Endodermal cell (in vitro differentiated cells): ENCODE measurements at regions not wholly inside any gene's neighbourhood (a gene's known extent, or its start where the extent isn't known, plus 50 kb on each side); places are given as distances from the start of the nearest gene placed in this dataset.

Source experiments
- DNase-seq: peaks from one replicate; pipeline ENCODE4 v3.0.0-alpha.2; 2017
- H3K27ac ChIP-seq: 2 replicates; pipeline ENCODE4 v1.5.1; 2013; ENCODE audit warnings: mild to moderate bottlenecking, low read depth, low read length, moderate library complexity
- H3K27me3 ChIP-seq: 2 replicates; pipeline ENCODE4 v1.6.1; 2013; ENCODE audit warnings: mild to moderate bottlenecking, low read length, moderate library complexity; ENCODE audit not compliant: insufficient read depth, control insufficient read depth, poor library complexity, severe bottlenecking
- H3K36me3 ChIP-seq: 2 replicates; pipeline ENCODE4 v1.7.0; 2013; ENCODE audit warnings: mild to moderate bottlenecking, low read length, moderate library complexity; ENCODE audit not compliant: control insufficient read depth, insufficient read depth
- H3K4me1 ChIP-seq: one replicate; pipeline ENCODE4 v1.7.0; 2013; ENCODE audit warnings: low read length; ENCODE audit not compliant: control insufficient read depth, insufficient read depth
- H3K4me3 ChIP-seq: 2 replicates; pipeline ENCODE4 v1.5.1; 2013; ENCODE audit warnings: mild to moderate bottlenecking, low read length, moderate library complexity
- H3K9ac ChIP-seq: 2 replicates; pipeline ENCODE4 v1.6.1; 2013; ENCODE audit warnings: mild to moderate bottlenecking, low read length, moderate library complexity; ENCODE audit not compliant: poor library complexity, severe bottlenecking; ENCODE audit errors: extremely low read depth
- H3K9me3 ChIP-seq: 2 replicates; pipeline ENCODE4 v1.6.1; 2013; ENCODE audit warnings: mild to moderate bottlenecking, low read length, moderate library complexity; ENCODE audit not compliant: control insufficient read depth
- H3K27ac Mint-ChIP-seq: 2 replicates; pipeline ENCODE4 v1.8.0; 2020; ENCODE audit warnings: mixed read lengths
- H3K27me3 Mint-ChIP-seq: 2 replicates; pipeline ENCODE4 v1.8.0; 2021; ENCODE audit warnings: mild to moderate bottlenecking, mixed read lengths; ENCODE audit not compliant: insufficient read depth
- H3K36me3 Mint-ChIP-seq: 2 replicates; pipeline ENCODE4 v1.8.0; 2020; ENCODE audit warnings: low read depth, mixed read lengths
- H3K4me1 Mint-ChIP-seq: 2 replicates; pipeline ENCODE4 v1.8.0; 2020; ENCODE audit warnings: mixed read lengths
- H3K4me3 Mint-ChIP-seq: 2 replicates; pipeline ENCODE4 v1.8.0; 2020; ENCODE audit warnings: mild to moderate bottlenecking, moderate library complexity, mixed read lengths
- H3K9me3 Mint-ChIP-seq: 2 replicates; pipeline ENCODE4 v1.8.0; 2020; ENCODE audit warnings: mild to moderate bottlenecking, mixed read lengths
- WGBS, 2 experiments: methylation state at CpG; one replicate each; pipeline versions ENCODE4 v1.1.5 to v1.1.7; 2013; ENCODE audit warnings: missing lambda C conversion rate in 2 of 2, mixed read lengths in 1 of 2; ENCODE audit not compliant: insufficient coverage in 1 of 2, insufficient read length in 1 of 2; 5-methylcytosine and 5-hydroxymethylcytosine counted together
- TF ChIP-seq, protein P1 (sequence below): fragments of 200-600 bp; sonication (generic); conservative IDR thresholded peaks from 2 replicates; pipeline ENCODE4 v1.5.0; 2021; ENCODE audit warnings: antibody characterized with exemption, mild to moderate bottlenecking

DNA sequence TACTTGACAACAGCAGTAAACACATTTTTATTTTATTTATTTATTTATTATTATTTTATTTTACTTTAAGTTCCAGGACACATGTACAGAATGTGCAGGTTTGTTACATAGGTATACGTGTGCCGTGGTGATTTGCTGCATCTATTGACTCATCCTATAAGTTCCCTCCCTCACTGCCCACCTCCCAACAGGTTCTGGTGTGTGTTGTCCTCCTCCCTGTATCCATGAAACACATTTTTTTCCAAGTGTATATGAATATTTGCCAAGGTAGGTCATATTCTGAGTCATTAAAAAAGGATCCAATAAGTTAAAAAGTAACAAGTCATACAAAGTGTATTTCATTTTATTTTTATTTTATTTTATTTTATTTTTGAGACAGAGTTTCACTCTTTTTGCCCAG lies 567.3 kb upstream of the KCNMB2 start:
- no peaks in the 10 kb centered on the region for H3K27me3 ChIP-seq
- no peaks in the 10 kb centered on the region for H3K4me1 ChIP-seq
- H3K9ac ChIP-seq = no peak overlapping the region
- Mint-ChIP-seq H3K27ac (no peak overlapping the region), H3K9me3 (no peaks in the 10 kb centered on the region), H3K27me3 (no peaks in the 10 kb centered on the region), H3K36me3 (no peaks in the 10 kb centered on the region), H3K4me3 (no peak overlapping the region), H3K4me1 (peaks cover 7% of the 10 kb centered on the region)
- WGBS, 2 experiments = 95% methylated on average over 2 of the region's 2 CpGs; no CpG with 5 or more reads in 1 of the 2 experiments
- H3K36me3 ChIP-seq = no peaks in the 10 kb centered on the region
- TF ChIP-seq, protein P1, sequence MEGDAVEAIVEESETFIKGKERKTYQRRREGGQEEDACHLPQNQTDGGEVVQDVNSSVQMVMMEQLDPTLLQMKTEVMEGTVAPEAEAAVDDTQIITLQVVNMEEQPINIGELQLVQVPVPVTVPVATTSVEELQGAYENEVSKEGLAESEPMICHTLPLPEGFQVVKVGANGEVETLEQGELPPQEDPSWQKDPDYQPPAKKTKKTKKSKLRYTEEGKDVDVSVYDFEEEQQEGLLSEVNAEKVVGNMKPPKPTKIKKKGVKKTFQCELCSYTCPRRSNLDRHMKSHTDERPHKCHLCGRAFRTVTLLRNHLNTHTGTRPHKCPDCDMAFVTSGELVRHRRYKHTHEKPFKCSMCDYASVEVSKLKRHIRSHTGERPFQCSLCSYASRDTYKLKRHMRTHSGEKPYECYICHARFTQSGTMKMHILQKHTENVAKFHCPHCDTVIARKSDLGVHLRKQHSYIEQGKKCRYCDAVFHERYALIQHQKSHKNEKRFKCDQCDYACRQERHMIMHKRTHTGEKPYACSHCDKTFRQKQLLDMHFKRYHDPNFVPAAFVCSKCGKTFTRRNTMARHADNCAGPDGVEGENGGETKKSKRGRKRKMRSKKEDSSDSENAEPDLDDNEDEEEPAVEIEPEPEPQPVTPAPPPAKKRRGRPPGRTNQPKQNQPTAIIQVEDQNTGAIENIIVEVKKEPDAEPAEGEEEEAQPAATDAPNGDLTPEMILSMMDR = no peak
- H3K9me3 ChIP-seq = no peaks in the 10 kb centered on the region
- H3K4me3 ChIP-seq = no peak overlapping the region
- no peak for DNase-seq
- H3K27ac ChIP-seq = no peak overlapping the region

- Histone ChIP-seq H3K27ac (no peak overlapping the region), H3K9ac (no peak overlapping the region), H3K36me3 (no peaks in the 10 kb centered on the region), H3K27me3 (no peaks in the 10 kb centered on the region), H3K9me3 (no peaks in the 10 kb centered on the region), H3K4me3 (no peak overlapping the region), H3K4me1 (no peaks in the 10 kb centered on the region)
- Mint-ChIP-seq H3K36me3 (no peaks in the 10 kb centered on the region), H3K9me3 (no peaks in the 10 kb centered on the region), H3K27me3 (no peaks in the 10 kb centered on the region), H3K4me1 (peaks cover 7% of the 10 kb centered on the region), H3K4me3 (no peak overlapping the region), H3K27ac (no peak overlapping the region)
- 82 to 100% methylated on average over 1 to 2 of the region's 2 CpGs for WGBS, 2 experiments
- TF ChIP-seq, protein P1 = no peak
- DNase-seq = no peak
These were observed 562.9 kb upstream of the KCNMB2 start for GRCh38 chr3:177973241-177973840.

DNA sequence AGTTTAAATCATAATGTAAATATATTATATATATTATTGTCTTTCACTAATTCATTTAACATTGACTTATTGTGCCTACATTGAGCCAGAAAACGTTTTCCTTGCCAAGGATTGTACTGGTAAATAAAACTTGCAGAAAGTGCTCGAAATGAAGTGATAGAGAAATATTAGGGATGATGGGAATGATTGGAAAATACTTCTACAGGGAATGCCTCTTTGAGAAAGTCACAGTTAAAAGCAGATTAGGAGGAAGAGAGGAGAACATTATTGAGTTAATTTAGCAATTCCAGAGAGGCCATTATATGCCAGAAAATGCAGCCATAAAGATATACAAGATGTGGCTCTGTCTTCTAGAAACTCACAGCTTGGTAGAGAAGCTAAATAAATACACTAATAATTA lies 560.0 kb upstream of the KCNMB2 start:
- 90 to 93% methylated on average over 1 to 2 of the region's 2 CpGs for WGBS, 2 experiments
- H3K27me3 Mint-ChIP-seq = no peaks in the 10 kb centered on the region

More for the DNA sequence above, 560.0 kb upstream of the KCNMB2 start:
- TF ChIP-seq, protein P1 = no peak
- no peak for DNase-seq
- Histone ChIP-seq H3K27ac (no peak overlapping the region), H3K27me3 (no peaks in the 10 kb centered on the region), H3K36me3 (no peaks in the 10 kb centered on the region), H3K9me3 (no peaks in the 10 kb centered on the region), H3K4me1 (no peaks in the 10 kb centered on the region), H3K4me3 (no peak overlapping the region), H3K9ac (no peak overlapping the region)
- Mint-ChIP-seq H3K27ac (no peak overlapping the region), H3K9me3 (no peaks in the 10 kb centered on the region), H3K4me3 (no peak overlapping the region), H3K36me3 (no peaks in the 10 kb centered on the region), H3K4me1 (peaks cover 7% of the 10 kb centered on the region)
